MCF 10A (cell line): ENCODE measurements at regions not wholly inside any gene's neighbourhood (a gene's known extent, or its start where the extent isn't known, plus 50 kb on each side); places are given as distances from the start of the nearest gene placed in this dataset.

Source experiments
- BruUV-seq: library from RNA; stranded (reverse); fragments of 400-500 nt; replicated peaks from 2 replicates; lab custom pipeline; 2021; lab: Mats Ljungman, UMichigan
- CTCF ChIA-PET: fragments of 300-600 bp; sonication (Branson Sonifier 250); formaldehyde crosslinking; extraction: SDS; loops from one replicate; lab custom pipeline; 2021; ENCODE audit warnings: antibody characterized with exemption, inconsistent platforms; lab: Yijun Ruan, JAX
- POLR2A ChIA-PET: fragments of 300-600, 350-650 bp; sonication (Branson Sonifier 250); formaldehyde crosslinking; extraction: SDS; loops from one replicate; lab custom pipeline; 2020; ENCODE audit warnings: antibody characterized with exemption, inconsistent platforms; lab: Yijun Ruan, JAX
- DNase-seq: peaks from one replicate; pipeline ENCODE4 v3.0.0-alpha.2; 2018; ENCODE audit not compliant: unreplicated experiment
- H3K27ac Mint-ChIP-seq: one replicate; pipeline ENCODE4 v1.8.0; 2022; ENCODE audit warnings: mild to moderate bottlenecking, low read depth, mixed read lengths; ENCODE audit not compliant: unreplicated experiment
- H3K27me3 Mint-ChIP-seq: one replicate; pipeline ENCODE4 v1.8.0; 2022; ENCODE audit warnings: mixed read lengths; ENCODE audit not compliant: insufficient read depth, unreplicated experiment
- H3K36me3 Mint-ChIP-seq: one replicate; pipeline ENCODE4 v1.8.0; 2022; ENCODE audit warnings: mild to moderate bottlenecking, moderate library complexity, mixed read lengths; ENCODE audit not compliant: insufficient read depth, unreplicated experiment
- H3K4me1 Mint-ChIP-seq: one replicate; pipeline ENCODE4 v1.8.0; 2022; ENCODE audit warnings: mixed read lengths; ENCODE audit not compliant: insufficient read depth, unreplicated experiment
- H3K4me3 Mint-ChIP-seq: one replicate; pipeline ENCODE4 v1.8.0; 2022; ENCODE audit warnings: mild to moderate bottlenecking, moderate library complexity, mixed read lengths; ENCODE audit not compliant: unreplicated experiment
- H3K9me3 Mint-ChIP-seq: one replicate; pipeline ENCODE4 v1.8.0; 2022; ENCODE audit warnings: mixed read lengths; ENCODE audit not compliant: unreplicated experiment
- CTCF ChIP-seq: fragments of 200-600 bp; IDR thresholded peaks from one replicate; pipeline ENCODE4 v1.8.0; 2022; ENCODE audit warnings: antibody characterized with exemption, mild to moderate bottlenecking; ENCODE audit not compliant: unreplicated experiment
- intact Hi-C: fragments of 100-400 bp; cut with micrococcal nuclease; formaldehyde crosslinking; loops from 2 replicates; pipeline ENCODE4 v1.14.1; 2022

GRCh38 chrX:20980426-20980825 lies 393.8 kb upstream of the CNKSR2 start:
- Mint-ChIP-seq H3K9me3 (peaks cover 7% of the 10 kb centered on the region), H3K4me3 (no peak overlapping the region), H3K4me1 (peaks cover 6% of the 10 kb centered on the region), H3K27ac (no peak overlapping the region), H3K36me3 (no peaks in the 10 kb centered on the region), H3K27me3 (no peaks in the 10 kb centered on the region)
- ChIA-PET POLR2A (no interaction called here), CTCF (no interaction called here)
- TF ChIP-seq CTCF: no peak
- no peak for DNase-seq
- intact Hi-C loops: no loop called here
- BruUV-seq: no TSS peak

- intact Hi-C loops: no loop called here
- no peak for TF ChIP-seq CTCF
- Mint-ChIP-seq H3K36me3 (peaks cover 6% of the 10 kb centered on the region), H3K4me1 (peaks cover 12% of the 10 kb centered on the region), H3K4me3 (no peak overlapping the region), H3K27ac (no peak overlapping the region), H3K27me3 (no peaks in the 10 kb centered on the region), H3K9me3 (peaks cover 14% of the 10 kb centered on the region)
- ChIA-PET CTCF (no interaction called here), POLR2A (no interaction called here)
- DNase-seq: peak; percentile 60
- no TSS peak for BruUV-seq
Measured at GRCh38 chrX:20974326-20974725, 399.9 kb upstream of the CNKSR2 start.

- no peak for DNase-seq
- Mint-ChIP-seq H3K27ac (no peak overlapping the region), H3K4me1 (peaks cover 12% of the 10 kb centered on the region), H3K36me3 (peaks cover 6% of the 10 kb centered on the region), H3K4me3 (no peak overlapping the region), H3K27me3 (no peaks in the 10 kb centered on the region), H3K9me3 (peaks cover 7% of the 10 kb centered on the region)
- no TSS peak for BruUV-seq
- no peak for TF ChIP-seq CTCF
- POLR2A ChIA-PET: no interaction called here
- CTCF ChIA-PET: no interaction called here
- intact Hi-C loops: no loop called here
Measured at GRCh38 chrX:20973038-20973437, 401.2 kb upstream of the CNKSR2 start.

- CTCF ChIA-PET: no interaction called here
- intact Hi-C loops: no loop called here
- Mint-ChIP-seq H3K4me1 (peaks cover 6% of the 10 kb centered on the region), H3K27ac (no peak overlapping the region), H3K27me3 (no peaks in the 10 kb centered on the region), H3K36me3 (peaks cover 6% of the 10 kb centered on the region), H3K4me3 (no peak overlapping the region), H3K9me3 (peaks cover 7% of the 10 kb centered on the region)
- POLR2A ChIA-PET: interaction anchor here (0.7 kb wide), 1 partner anchor 63 kb away, joined by 3 read pairs; no protein-coding TSS in a partner anchor
- BruUV-seq: no TSS peak
- no peak for TF ChIP-seq CTCF
- DNase-seq: no peak
Measured at GRCh38 chrX:20971250-20971649, 403.0 kb upstream of the CNKSR2 start.
